ENCODE measurements at regions not wholly inside any gene's neighbourhood (a gene's known extent, or its start where the extent isn't known, plus 50 kb on each side); places are given as distances from the start of the nearest gene placed in this dataset.

- no peak for TF ChIP-seq ZNF8 (CRISPR knock-in tag; IDR thresholded peaks at IDR 0.05)
- ATAC-seq = no peak
Measured at GRCh38 chr7:96638669-96639068, 71.0 kb downstream of the SEM1 start.

DNA sequence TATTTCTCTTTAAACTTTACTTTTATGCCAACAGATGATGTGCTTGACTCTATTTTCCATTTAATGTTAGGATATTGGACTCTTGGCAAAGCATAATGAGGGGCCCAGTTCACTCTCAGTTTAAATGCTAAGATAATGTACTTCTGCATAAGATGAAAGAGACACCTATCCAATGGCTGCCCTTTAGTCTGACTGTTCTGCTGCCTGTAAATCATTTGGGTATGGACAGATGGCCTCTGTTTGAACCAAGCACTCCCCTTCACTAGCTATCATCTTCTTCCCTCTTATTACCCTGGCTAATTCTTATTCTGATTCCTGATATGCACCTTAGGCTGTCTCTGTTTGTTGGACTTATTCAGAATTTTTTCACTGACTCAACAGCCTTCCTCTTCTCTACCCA, 72.1 kb downstream of the SEM1 start:
- TF ChIP-seq BACH2 (CRISPR knock-in tag; IDR thresholded peaks at IDR 0.05; ENCODE audit: borderline replicate concordance) = no peak
- TF ChIP-seq ZNF565 (CRISPR knock-in tag; conservative IDR thresholded peaks at IDR 0.05; ENCODE audit: low read depth) = no peak
- no peak for TF ChIP-seq TOX (CRISPR knock-in tag; IDR thresholded peaks at IDR 0.05; ENCODE audit: borderline replicate concordance)
- no peak for TF ChIP-seq ZFP30 (CRISPR knock-in tag; IDR thresholded peaks at IDR 0.05)
- no peak for TF ChIP-seq ISL1 (CRISPR knock-in tag; IDR thresholded peaks at IDR 0.05)
- no peak for TF ChIP-seq ZFP3 (CRISPR knock-in tag; IDR thresholded peaks at IDR 0.05)
- no peak for TF ChIP-seq ARNTL (CRISPR knock-in tag; IDR thresholded peaks at IDR 0.05; ENCODE audit: borderline replicate concordance, low read depth)

GRCh38 chr7:96636979-96637378, 72.7 kb downstream of the SEM1 start:
- TF ChIP-seq ESRRG (CRISPR knock-in tag; IDR thresholded peaks at IDR 0.05) (no peak), ZFP30 (CRISPR knock-in tag; IDR thresholded peaks at IDR 0.05) (no peak), TCF4 (CRISPR knock-in tag; IDR thresholded peaks at IDR 0.05; ENCODE audit: borderline replicate concordance) (no peak), SNAI2 (CRISPR knock-in tag; IDR thresholded peaks at IDR 0.05) (no peak), PPARA (CRISPR knock-in tag; IDR thresholded peaks at IDR 0.05; ENCODE audit: borderline replicate concordance) (no peak), POU6F1 (CRISPR knock-in tag; IDR thresholded peaks at IDR 0.05; ENCODE audit: borderline replicate concordance, low read depth) (no peak), BACH2 (CRISPR knock-in tag; IDR thresholded peaks at IDR 0.05; ENCODE audit: borderline replicate concordance) (no peak), PATZ1 (CRISPR knock-in tag; IDR thresholded peaks at IDR 0.05; ENCODE audit: borderline replicate concordance) (no peak), ZNF565 (CRISPR knock-in tag; conservative IDR thresholded peaks at IDR 0.05; ENCODE audit: low read depth) (no peak), ISL1 (CRISPR knock-in tag; IDR thresholded peaks at IDR 0.05) (no peak), ARNTL (CRISPR knock-in tag; IDR thresholded peaks at IDR 0.05; ENCODE audit: borderline replicate concordance, low read depth) (no peak), ZC3H10 (CRISPR knock-in tag; IDR thresholded peaks at IDR 0.05) (no peak), CSDC2 (CRISPR knock-in tag; IDR thresholded peaks at IDR 0.05) (no peak), ZFP3 (CRISPR knock-in tag; IDR thresholded peaks at IDR 0.05) (no peak)
- TF ChIP-seq, protein P1, sequence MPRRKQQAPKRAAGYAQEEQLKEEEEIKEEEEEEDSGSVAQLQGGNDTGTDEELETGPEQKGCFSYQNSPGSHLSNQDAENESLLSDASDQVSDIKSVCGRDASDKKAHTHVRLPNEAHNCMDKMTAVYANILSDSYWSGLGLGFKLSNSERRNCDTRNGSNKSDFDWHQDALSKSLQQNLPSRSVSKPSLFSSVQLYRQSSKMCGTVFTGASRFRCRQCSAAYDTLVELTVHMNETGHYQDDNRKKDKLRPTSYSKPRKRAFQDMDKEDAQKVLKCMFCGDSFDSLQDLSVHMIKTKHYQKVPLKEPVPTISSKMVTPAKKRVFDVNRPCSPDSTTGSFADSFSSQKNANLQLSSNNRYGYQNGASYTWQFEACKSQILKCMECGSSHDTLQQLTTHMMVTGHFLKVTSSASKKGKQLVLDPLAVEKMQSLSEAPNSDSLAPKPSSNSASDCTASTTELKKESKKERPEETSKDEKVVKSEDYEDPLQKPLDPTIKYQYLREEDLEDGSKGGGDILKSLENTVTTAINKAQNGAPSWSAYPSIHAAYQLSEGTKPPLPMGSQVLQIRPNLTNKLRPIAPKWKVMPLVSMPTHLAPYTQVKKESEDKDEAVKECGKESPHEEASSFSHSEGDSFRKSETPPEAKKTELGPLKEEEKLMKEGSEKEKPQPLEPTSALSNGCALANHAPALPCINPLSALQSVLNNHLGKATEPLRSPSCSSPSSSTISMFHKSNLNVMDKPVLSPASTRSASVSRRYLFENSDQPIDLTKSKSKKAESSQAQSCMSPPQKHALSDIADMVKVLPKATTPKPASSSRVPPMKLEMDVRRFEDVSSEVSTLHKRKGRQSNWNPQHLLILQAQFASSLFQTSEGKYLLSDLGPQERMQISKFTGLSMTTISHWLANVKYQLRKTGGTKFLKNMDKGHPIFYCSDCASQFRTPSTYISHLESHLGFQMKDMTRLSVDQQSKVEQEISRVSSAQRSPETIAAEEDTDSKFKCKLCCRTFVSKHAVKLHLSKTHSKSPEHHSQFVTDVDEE (CRISPR knock-in tag; IDR thresholded peaks at IDR 0.05) = no peak
- no peak for ATAC-seq

More for the DNA sequence above, 72.1 kb downstream of the SEM1 start:
- no peak for ATAC-seq

DNA sequence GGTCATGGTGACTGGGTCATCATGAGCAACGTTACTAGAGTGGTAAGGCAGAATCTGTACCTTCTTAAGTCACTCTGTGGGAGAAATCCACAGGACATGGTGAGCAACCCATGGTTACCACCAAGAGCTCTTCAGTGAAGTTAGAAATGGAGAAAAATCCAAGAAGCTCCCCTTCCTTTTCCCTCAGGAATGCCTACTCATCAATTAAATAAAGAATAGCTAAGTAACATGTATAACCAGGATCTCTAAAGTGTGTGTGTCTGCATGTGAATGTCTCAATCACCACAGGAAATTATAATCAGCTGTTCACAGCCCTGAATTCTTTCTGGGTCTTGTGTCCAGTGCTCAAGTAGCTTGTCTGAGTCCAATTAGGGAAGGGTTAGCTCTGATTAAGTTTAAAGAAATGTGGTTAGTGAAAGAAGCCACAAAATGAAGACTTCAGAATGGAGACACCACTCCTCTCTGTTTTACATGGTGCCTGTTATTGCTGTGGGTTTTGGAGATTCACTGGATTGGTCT, 73.2 kb downstream of the SEM1 start:
- no peak for ATAC-seq
- TF ChIP-seq ZFP3 (CRISPR knock-in tag; IDR thresholded peaks at IDR 0.05) (no peak), ZFP30 (CRISPR knock-in tag; IDR thresholded peaks at IDR 0.05) (no peak), CSRNP3 (CRISPR knock-in tag; IDR thresholded peaks at IDR 0.05) (no peak), ARNTL (CRISPR knock-in tag; IDR thresholded peaks at IDR 0.05; ENCODE audit: borderline replicate concordance, low read depth) (no peak), GLIS3 (CRISPR knock-in tag; IDR thresholded peaks at IDR 0.05) (no peak), ZC3H10 (CRISPR knock-in tag; IDR thresholded peaks at IDR 0.05) (no peak), ESRRG (CRISPR knock-in tag; IDR thresholded peaks at IDR 0.05) (no peak), ZNF565 (CRISPR knock-in tag; conservative IDR thresholded peaks at IDR 0.05; ENCODE audit: low read depth) (no peak)
